Erythroblast (primary cell): ENCODE measurements at regions not wholly inside any gene's neighbourhood (a gene's known extent, or its start where the extent isn't known, plus 50 kb on each side); places are given as distances from the start of the nearest gene placed in this dataset.

Experiments
- GATA1 ChIP-seq: IDR thresholded peaks from 2 replicates; pipeline ENCODE4 v1.6.1; 2011; ENCODE audit warnings: low read depth, mild to moderate bottlenecking, control low read depth, low read length, moderate library complexity
- POLR2A ChIP-seq: IDR thresholded peaks from 2 replicates; pipeline ENCODE4 v1.6.1; 2011; ENCODE audit warnings: mild to moderate bottlenecking, low read length

- TF ChIP-seq POLR2A (no peak), GATA1 (no peak)
These were observed 1067.8 kb downstream of the DNAJB9 start for GRCh38 chr7:109637428-109637990.
